Stomach (tissue), 8 donors: ENCODE measurements at regions not wholly inside any gene's neighbourhood (a gene's known extent, or its start where the extent isn't known, plus 50 kb on each side); places are given as distances from the start of the nearest gene placed in this dataset.
"Not testable (repeated sequence)": the region's sequence is repeated elsewhere in the genome, so short reads cannot be mapped to it uniquely, and the experiment has no call there.

ENCODE experiments used
- DNase-seq, 2 donors: peaks; one replicate each; pipeline versions ENCODE4 v3.0.0 to v3.0.0-alpha.2; 2013 to 2019
- H3K27ac ChIP-seq, 5 donors: fragments of 200-600 bp in 4 of 5; sonication (generic) in 4 of 5; one replicate each; pipeline ENCODE4 v1.5.1; 2013 to 2019; ENCODE audit warnings: mild to moderate bottlenecking in 1 of 5, moderate library complexity in 1 of 5
- H3K27me3 ChIP-seq, 3 donors: fragments of 200-600 bp; sonication (generic); one replicate each; pipeline ENCODE4 v1.5.1; 2017 to 2019; ENCODE audit warnings: mixed run types in 1 of 3
- H3K36me3 ChIP-seq, 4 donors: fragments of 200-600 bp; sonication (generic); 1 replicate in 3 of 4; 2 replicates in 1 of 4; pipeline ENCODE4 v1.5.1; 2016 to 2019
- H3K4me1 ChIP-seq, 4 donors: fragments of 200-600 bp; sonication (generic); one replicate each; pipeline ENCODE4 v1.5.1; 2016 to 2019
- H3K4me3 ChIP-seq, 4 donors: fragments of 200-600 bp; sonication (generic) in 3 of 4; one replicate each; pipeline ENCODE4 v1.5.1; 2016 to 2019; ENCODE audit warnings: mild to moderate bottlenecking in 1 of 4
- H3K9me3 ChIP-seq, 4 donors: fragments of 200-600 bp; sonication (generic); one replicate each; pipeline ENCODE4 v1.5.1; 2016 to 2019
- POLR2AphosphoS5 ChIP-seq, 3 donors: sonication (generic); formaldehyde crosslinking; IDR thresholded peaks; one replicate each; pipeline ENCODE4 v1.6.1; 2016; ENCODE audit warnings: antibody characterized with exemption in 3 of 3
- WGBS, 5 donors: extraction: QIAGEN DNeasy Blood & Tissue Kit in 3 of 5; methylation state at CpG; one replicate each; pipeline versions ENCODE4 v1.1.5 to v1.1.7; 2013 to 2018; 5-methylcytosine and 5-hydroxymethylcytosine counted together
- intact Hi-C: fragments of 100-400 bp; cut with DNase I; formaldehyde crosslinking; loops from one replicate; pipeline ENCODE4 v1.15.1; 2023; ENCODE audit warnings: low total_unique reads
- TF ChIP-seq, protein P1 (sequence below), 7 experiments: fragments of 450-650 bp in 4 of 7; fragments of 200-600 bp in 3 of 7; sonication (generic) in 3 of 7; IDR thresholded peaks; one replicate each; pipeline ENCODE4 v1.5.1; 2016 to 2019; ENCODE audit warnings: antibody characterized with exemption in 7 of 7, control low read depth in 2 of 7, mild to moderate bottlenecking in 1 of 7
- donor health status: healthy with polysubstance abuse.
- donor health status: Bipolar disorder and iron deficiency.
- donor health status: healthy.

DNA sequence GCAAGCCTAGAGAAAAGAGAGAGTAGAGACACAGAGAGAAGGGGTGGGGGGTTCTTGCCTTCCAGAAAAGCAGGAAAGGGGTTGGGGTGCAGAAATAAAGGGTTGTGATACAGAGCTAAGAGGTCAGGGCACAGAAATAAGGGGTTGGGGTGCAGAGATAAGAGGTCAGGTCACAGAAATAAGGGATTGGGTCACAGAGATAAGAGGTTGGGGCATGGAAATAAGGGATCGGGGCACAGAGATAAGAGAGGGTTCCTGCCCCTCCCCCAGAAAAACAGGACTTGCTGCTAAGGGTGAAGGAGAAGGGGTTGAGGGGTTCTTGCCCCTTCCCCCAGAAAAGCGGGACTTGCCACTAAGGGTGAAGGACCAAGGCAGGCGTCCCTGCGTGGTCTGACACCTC, 189.6 kb upstream of the FRG2C start:
- DNase-seq, H3K27ac ChIP-seq, intact Hi-C loops, H3K27me3 ChIP-seq, H3K4me3 ChIP-seq, H3K36me3 ChIP-seq, H3K9me3 ChIP-seq, H3K4me1 ChIP-seq: not testable (repeated sequence)
- 64 to 86% (median 73%) methylated on average over 4 of the region's 4 CpGs for whole genome bisulfite sequencing, 5 donors

DNA sequence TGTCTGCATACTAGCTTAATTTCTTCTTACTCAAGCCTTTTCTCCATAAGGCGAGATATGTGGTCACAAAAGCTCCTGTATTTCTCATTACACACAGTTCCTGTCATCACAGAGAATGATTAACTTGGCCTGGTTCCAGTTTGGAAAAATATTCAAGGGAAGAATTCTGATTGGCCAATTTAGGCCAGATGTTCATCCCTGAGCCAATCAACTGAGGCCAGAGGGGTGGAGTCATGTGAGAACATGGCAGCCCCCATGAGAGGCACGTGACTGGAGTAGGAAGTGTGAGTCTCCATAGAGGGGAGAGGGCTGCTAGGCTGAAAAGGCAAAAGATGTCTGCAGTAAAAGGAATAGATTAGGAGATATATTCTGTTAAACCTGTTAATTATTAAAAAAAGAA, 167.5 kb upstream of the FRG2C start:
- H3K27ac ChIP-seq, intact Hi-C loops, H3K27me3 ChIP-seq, DNase-seq, H3K9me3 ChIP-seq, H3K4me3 ChIP-seq, H3K4me1 ChIP-seq, H3K36me3 ChIP-seq: not testable (repeated sequence)
- 76 to 87% (median 81%) methylated on average over 2 of the region's 2 CpGs for WGBS, 5 donors

DNA sequence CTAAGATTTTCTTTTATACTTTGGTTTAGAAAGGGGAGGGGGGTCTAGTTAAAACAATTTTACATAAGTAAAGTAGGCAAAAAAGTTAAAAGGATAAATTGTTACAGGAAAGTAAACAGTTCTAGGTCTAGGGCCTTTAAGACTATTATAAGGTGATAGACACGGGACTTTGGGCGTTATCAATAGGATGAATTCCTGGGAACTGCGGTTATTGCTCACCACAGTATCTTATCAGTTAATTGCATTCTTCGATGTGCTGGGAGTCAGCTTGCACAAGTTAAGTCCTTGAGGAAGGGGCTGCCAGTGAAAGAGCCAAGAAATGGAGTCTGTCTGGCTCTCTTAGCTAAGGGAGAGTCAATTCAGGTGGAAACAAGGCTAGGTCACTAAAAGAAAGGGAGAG, 163.8 kb upstream of the FRG2C start:
- DNase-seq, H3K9me3 ChIP-seq, H3K4me3 ChIP-seq, H3K27me3 ChIP-seq, intact Hi-C loops, H3K36me3 ChIP-seq, H3K4me1 ChIP-seq, H3K27ac ChIP-seq: not testable (repeated sequence)
- 61 to 69% (median 64%) methylated on average over 4 of the region's 4 CpGs for WGBS, 5 donors

DNA sequence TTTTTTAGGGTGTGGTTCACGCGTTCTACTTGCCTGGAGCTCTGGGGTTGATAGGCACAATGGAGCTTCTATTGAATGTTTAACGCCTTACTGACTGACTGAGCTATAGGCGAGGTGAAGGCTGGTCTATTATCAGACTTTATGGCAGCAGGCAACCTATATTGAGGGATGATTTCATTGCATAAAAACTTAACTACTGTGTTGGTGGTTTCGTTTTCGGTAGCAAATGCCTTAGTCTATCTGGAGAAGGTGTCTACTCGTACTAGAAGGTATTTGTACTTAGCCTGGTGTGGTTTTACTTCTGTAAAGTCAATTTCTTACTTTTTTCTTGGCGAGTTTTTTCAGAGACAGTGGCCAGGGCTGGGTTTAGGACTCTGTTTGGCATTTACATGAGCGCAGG, 162.0 kb upstream of the FRG2C start:
- H3K4me3 ChIP-seq: peak overlapping the region in 3 of 4 donors; percentile 5 to 37 (median 37)
- H3K4me1 ChIP-seq, H3K36me3 ChIP-seq, H3K9me3 ChIP-seq, intact Hi-C loops, H3K27me3 ChIP-seq: not testable (repeated sequence)
- WGBS, 5 donors: 38 to 67% (median 43%) methylated on average over 9 of the region's 9 CpGs
- DNase-seq: peak in 1 of 2 donors; percentile 5
- H3K27ac ChIP-seq: peak overlapping the region in 3 of 5 donors; percentile 10 to 64 (median 62)

DNA sequence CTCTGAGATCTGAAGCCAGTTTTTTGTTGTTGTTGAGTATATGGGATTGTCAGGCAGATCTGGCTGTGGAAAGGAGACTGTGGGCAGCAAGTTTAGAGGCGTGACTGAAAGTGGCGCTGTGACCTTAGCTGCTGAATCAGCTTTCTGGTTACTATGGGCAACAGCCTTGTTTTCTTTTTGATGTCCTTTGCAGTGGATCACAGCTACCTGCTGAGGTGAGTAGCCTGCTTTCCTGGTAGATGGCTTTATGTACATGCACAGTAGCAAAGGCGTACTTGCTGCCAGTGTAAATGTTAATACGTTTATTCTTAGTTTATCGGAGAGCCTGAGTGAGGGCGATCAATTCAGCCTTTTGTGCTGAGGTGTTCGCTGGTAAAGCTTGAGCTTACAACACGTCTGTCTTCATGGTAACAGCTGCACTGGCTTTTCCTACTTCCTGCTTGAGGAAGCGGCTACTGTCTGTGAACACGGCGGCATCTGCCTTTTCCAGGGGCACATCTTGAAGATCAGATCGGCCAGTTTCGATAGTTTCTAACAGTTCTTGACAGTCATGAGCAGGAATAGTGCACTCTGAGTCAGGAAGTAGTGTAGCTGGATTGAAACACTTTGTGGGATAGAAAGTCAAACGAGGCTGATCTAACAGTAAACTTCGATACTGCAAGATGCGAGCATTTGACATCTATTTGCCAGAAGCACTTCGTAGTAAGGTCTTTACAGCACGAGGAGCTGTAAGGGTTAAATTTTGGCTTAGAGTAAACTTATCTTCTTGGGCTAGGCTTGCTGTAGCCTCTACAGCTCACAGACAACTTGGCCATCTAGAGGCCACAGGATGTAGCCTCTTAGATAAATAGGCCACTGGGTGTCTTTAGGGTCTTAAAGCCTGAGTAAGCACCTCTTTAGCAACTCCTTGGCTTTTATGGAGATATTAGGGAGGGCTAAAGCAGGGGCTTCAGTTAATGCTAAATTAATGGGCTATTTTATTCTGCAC, 161.1 kb upstream of the FRG2C start:
- H3K36me3 ChIP-seq, H3K27me3 ChIP-seq, intact Hi-C loops, H3K4me1 ChIP-seq: not testable (repeated sequence)
- 12 to 24% (median 16%) methylated on average over 18 of the region's 18 CpGs for WGBS, 5 donors
- Histone ChIP-seq H3K9me3 (peaks cover 0 to 11% (median 0%) of the 10 kb centered on the region in 4 donors), H3K4me3 (peak overlapping the region; percentile 5 to 37 (median 24)), H3K27ac (peak overlapping the region; percentile 10 to 64 (median 25))
- peak; percentile 44 to 89 for DNase-seq

DNA sequence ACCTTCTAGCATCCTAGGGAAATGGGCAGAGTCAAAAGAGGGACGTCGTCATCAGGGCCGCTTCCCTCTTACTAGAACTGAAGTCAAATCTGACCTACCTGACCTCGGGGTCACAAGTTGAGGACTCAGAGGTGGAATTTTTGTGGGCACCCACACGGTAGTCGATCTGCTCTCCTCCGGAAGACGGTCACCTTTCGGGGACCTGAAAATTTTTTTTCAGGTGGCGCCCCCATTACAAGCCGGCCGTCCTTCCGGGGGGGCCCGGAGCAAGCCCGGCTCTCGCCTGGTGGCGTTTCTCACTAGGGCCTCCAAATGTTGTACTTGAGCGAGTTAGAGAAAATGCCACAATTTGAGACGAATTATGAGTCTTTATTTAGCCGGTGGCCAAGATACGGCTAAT, 157.5 kb upstream of the FRG2C start:
- Histone ChIP-seq H3K27me3 (no peaks in the 10 kb centered on the region), H3K9me3 (peaks cover 0 to 33% (median 16%) of the 10 kb centered on the region in 4 donors), H3K4me3 (no peak overlapping the region), H3K27ac (no peak overlapping the region), H3K4me1 (peaks cover 0 to 7% (median 5%) of the 10 kb centered on the region in 4 donors), H3K36me3 (no peaks in the 10 kb centered on the region)
- no peak for DNase-seq
- 68 to 78% (median 74%) methylated on average over 21 of the region's 21 CpGs for WGBS, 5 donors
- TF ChIP-seq, protein P1, sequence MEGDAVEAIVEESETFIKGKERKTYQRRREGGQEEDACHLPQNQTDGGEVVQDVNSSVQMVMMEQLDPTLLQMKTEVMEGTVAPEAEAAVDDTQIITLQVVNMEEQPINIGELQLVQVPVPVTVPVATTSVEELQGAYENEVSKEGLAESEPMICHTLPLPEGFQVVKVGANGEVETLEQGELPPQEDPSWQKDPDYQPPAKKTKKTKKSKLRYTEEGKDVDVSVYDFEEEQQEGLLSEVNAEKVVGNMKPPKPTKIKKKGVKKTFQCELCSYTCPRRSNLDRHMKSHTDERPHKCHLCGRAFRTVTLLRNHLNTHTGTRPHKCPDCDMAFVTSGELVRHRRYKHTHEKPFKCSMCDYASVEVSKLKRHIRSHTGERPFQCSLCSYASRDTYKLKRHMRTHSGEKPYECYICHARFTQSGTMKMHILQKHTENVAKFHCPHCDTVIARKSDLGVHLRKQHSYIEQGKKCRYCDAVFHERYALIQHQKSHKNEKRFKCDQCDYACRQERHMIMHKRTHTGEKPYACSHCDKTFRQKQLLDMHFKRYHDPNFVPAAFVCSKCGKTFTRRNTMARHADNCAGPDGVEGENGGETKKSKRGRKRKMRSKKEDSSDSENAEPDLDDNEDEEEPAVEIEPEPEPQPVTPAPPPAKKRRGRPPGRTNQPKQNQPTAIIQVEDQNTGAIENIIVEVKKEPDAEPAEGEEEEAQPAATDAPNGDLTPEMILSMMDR (IDR thresholded peaks at IDR 0.05): no peak
- TF ChIP-seq POLR2AphosphoS5 (IDR thresholded peaks at IDR 0.05): no peak
- intact Hi-C loops: no loop called here

DNA sequence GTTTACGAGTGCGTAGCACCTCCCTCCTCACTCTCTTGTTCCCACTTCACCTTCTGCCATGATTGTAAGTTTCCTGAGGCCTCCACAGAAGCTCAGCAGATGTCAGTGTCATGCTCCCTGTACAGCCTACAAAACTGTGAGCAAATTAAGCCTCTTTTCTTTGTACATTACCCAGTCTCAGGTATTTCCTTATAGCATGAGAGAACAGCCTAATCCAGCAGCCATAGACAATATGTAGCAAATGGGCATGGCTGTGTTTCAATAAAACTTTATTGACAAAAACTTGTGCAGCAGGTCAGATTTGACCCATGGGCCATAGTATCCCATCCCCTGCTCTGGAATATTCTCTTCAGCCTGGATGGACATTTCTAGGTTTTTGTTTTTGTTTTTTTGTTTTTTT, 156.2 kb upstream of the FRG2C start:
- H3K9me3 ChIP-seq: peaks cover 0 to 44% (median 26%) of the 10 kb centered on the region in 4 donors
- 88 to 100% (median 95%) methylated on average over 2 of the region's 2 CpGs for WGBS, 5 donors
- H3K27me3 ChIP-seq, H3K36me3 ChIP-seq, DNase-seq, H3K27ac ChIP-seq, H3K4me1 ChIP-seq, H3K4me3 ChIP-seq, intact Hi-C loops: not testable (repeated sequence)

DNA sequence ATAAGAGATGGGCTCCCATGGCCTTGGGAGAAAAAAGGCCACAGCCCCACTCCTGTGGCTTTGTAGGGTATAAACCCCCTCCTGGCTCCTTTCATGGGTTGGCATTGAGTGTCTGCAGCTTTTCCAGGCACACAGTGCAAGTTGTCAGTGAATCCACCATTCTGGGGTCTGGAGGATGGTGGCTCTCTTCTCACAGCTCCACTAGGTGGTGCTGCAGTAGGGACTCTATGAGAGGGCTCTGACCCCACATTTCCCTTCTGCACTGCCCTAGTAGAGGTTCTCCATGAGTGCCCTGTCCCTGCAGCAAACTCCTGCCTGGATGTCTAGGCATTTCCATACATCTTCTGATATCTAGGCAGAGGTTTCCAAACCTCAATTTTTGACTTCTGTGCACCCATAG, 136.5 kb upstream of the FRG2C start:
- DNase-seq, intact Hi-C loops, H3K36me3 ChIP-seq, H3K4me3 ChIP-seq, H3K27ac ChIP-seq, H3K27me3 ChIP-seq, H3K4me1 ChIP-seq, H3K9me3 ChIP-seq: not testable (repeated sequence)
